Caco-2 (cell line): ENCODE measurements at regions not wholly inside any gene's neighbourhood (a gene's known extent, or its start where the extent isn't known, plus 50 kb on each side); places are given as distances from the start of the nearest gene placed in this dataset.

ENCODE experiments used
- BruUV-seq: library from RNA; stranded (reverse); fragments of 400-500 nt; replicated peaks from 2 replicates; lab custom pipeline; 2021; lab: Mats Ljungman, UMichigan
- CTCF ChIA-PET: fragments of 300-600 bp; sonication (Branson Sonifier 250); formaldehyde crosslinking; loops from one replicate; lab custom pipeline; 2022; ENCODE audit warnings: antibody characterized with exemption; lab: Charles Lee
- POLR2A ChIA-PET: fragments of 300-600 bp; sonication (Branson Sonifier 250); formaldehyde crosslinking; loops from one replicate; lab custom pipeline; 2022; ENCODE audit warnings: antibody characterized with exemption; lab: Charles Lee
- DNase-seq, 2 experiments: peaks; one replicate each; pipeline versions ENCODE4 v3.0.0 to v3.0.0-alpha.2; 2020 to 2022
- H3K27me3 ChIP-seq: replicated peaks from 2 replicates; pipeline ENCODE4 v1.6.0; 2011; ENCODE audit warnings: low read length; ENCODE audit not compliant: control insufficient read depth, insufficient read depth
- H3K36me3 ChIP-seq: 2 replicates; pipeline ENCODE4 v1.5.1; 2011; ENCODE audit warnings: low read length; ENCODE audit not compliant: control insufficient read depth, insufficient read depth
- H3K4me1 ChIP-seq: fragments of 250-450 bp; sonication (Bioruptor Pico); 2 replicates; pipeline ENCODE4 v1.5.1; 2020; ENCODE audit warnings: mild to moderate bottlenecking
- H3K4me3 ChIP-seq: 2 replicates; pipeline ENCODE4 v1.5.1; 2011; ENCODE audit warnings: low read depth, mild to moderate bottlenecking, control low read depth, low read length
- H3K9me3 ChIP-seq: fragments of 250-450 bp; sonication (Bioruptor Pico); 2 replicates; pipeline ENCODE4 v1.5.1; 2020; ENCODE audit warnings: mild to moderate bottlenecking, moderate library complexity
- H3K27ac Mint-ChIP-seq: one replicate; pipeline ENCODE4 v1.8.0; 2022; ENCODE audit warnings: mixed read lengths; ENCODE audit not compliant: unreplicated experiment
- H3K27me3 Mint-ChIP-seq: one replicate; pipeline ENCODE4 v1.8.0; 2022; ENCODE audit warnings: mixed read lengths; ENCODE audit not compliant: insufficient read depth, unreplicated experiment
- H3K36me3 Mint-ChIP-seq: one replicate; pipeline ENCODE4 v1.8.0; 2022; ENCODE audit warnings: mild to moderate bottlenecking, mixed read lengths; ENCODE audit not compliant: insufficient read depth, unreplicated experiment
- H3K4me1 Mint-ChIP-seq: one replicate; pipeline ENCODE4 v1.8.0; 2022; ENCODE audit warnings: low read depth, mixed read lengths; ENCODE audit not compliant: unreplicated experiment
- H3K4me3 Mint-ChIP-seq: one replicate; pipeline ENCODE4 v1.8.0; 2022; ENCODE audit warnings: mild to moderate bottlenecking, moderate library complexity, mixed read lengths; ENCODE audit not compliant: unreplicated experiment
- H3K9me3 Mint-ChIP-seq: one replicate; pipeline ENCODE4 v1.8.0; 2022; ENCODE audit warnings: mixed read lengths; ENCODE audit not compliant: unreplicated experiment
- intact Hi-C: fragments of 100-400 bp; cut with micrococcal nuclease; formaldehyde crosslinking; loops from one replicate; pipeline ENCODE4 v1.10.0; 2022; ENCODE audit not compliant: unreplicated experiment
- TF ChIP-seq, protein P1 (sequence below), 2 experiments: fragments of 200-600 bp in 1 of 2; IDR thresholded peaks; 1 replicate in 1 of 2; 2 replicates in 1 of 2; pipeline versions ENCODE4 v1.5.1 to v1.8.0; 2011 to 2022; ENCODE audit warnings: antibody characterized with exemption in 1 of 2, control low read depth in 1 of 2, inconsistent platforms in 1 of 2, low read depth in 1 of 2, low read length in 1 of 2, mild to moderate bottlenecking in 1 of 2, moderate library complexity in 1 of 2; ENCODE audit not compliant: insufficient read depth in 1 of 2, severe bottlenecking in 1 of 2, unreplicated experiment in 1 of 2

DNA sequence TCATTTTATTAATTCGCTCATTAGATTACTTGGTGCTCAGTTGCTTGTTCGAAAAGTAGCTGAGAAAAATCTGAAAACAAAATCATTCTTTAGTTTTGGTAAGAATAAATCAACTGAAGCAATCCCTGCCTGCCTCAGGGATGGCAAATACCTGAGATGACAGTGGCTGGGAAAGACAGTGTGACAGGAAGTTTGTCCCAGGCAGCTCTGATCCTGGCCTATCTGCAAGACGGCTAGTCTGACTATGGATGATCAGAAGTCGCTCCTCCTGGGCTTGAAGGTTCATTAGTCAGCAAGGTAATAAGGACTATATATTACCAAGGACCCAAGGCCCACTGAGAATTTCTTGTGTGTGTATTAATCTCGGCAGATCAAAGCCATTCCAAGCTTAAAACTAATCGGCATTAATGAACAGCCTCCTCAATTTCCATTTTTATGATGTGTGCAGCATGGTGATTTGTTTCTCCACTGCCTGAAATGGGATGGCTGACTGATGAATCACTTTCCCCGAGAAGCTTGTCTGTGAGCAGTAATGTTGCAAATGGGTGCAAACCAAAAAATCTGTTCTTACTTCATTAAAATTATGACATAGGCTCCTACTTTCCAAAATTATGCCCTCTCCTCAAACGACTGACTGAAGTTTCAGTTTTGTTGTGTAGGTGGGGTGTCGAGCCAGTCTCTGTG lies 199.9 kb downstream of the ACTR3 start:
- intact Hi-C loops: no loop called here
- CTCF ChIA-PET: no interaction called here
- no peaks in the 10 kb centered on the region for H3K36me3 Mint-ChIP-seq
- H3K27me3 Mint-ChIP-seq: no peaks in the 10 kb centered on the region
- no peak for DNase-seq
- H3K4me3 Mint-ChIP-seq: no peak overlapping the region
- TF ChIP-seq, protein P1, sequence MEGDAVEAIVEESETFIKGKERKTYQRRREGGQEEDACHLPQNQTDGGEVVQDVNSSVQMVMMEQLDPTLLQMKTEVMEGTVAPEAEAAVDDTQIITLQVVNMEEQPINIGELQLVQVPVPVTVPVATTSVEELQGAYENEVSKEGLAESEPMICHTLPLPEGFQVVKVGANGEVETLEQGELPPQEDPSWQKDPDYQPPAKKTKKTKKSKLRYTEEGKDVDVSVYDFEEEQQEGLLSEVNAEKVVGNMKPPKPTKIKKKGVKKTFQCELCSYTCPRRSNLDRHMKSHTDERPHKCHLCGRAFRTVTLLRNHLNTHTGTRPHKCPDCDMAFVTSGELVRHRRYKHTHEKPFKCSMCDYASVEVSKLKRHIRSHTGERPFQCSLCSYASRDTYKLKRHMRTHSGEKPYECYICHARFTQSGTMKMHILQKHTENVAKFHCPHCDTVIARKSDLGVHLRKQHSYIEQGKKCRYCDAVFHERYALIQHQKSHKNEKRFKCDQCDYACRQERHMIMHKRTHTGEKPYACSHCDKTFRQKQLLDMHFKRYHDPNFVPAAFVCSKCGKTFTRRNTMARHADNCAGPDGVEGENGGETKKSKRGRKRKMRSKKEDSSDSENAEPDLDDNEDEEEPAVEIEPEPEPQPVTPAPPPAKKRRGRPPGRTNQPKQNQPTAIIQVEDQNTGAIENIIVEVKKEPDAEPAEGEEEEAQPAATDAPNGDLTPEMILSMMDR (IDR thresholded peaks at IDR 0.05; ENCODE audit: insufficient read depth in 1 of 2, low read depth in 1 of 2, low read length in 1 of 2, severe bottlenecking in 1 of 2, unreplicated experiment in 1 of 2): no peak
- POLR2A ChIA-PET: no interaction called here
- H3K4me1 Mint-ChIP-seq: peaks cover 7% of the 10 kb centered on the region
- BruUV-seq: no TSS peak
- Histone ChIP-seq H3K27me3 (no peaks in the 10 kb centered on the region), H3K4me3 (no peak overlapping the region), H3K4me1 (peaks cover 6% of the 10 kb centered on the region; the same call in 1 of the 2 replicates), H3K9me3 (peaks cover 3% of the 10 kb centered on the region; the same call in 1 of the 2 replicates), H3K36me3 (no peaks in the 10 kb centered on the region)
- no peak overlapping the region for H3K27ac Mint-ChIP-seq
- peaks cover 9% of the 10 kb centered on the region for H3K9me3 Mint-ChIP-seq

DNA sequence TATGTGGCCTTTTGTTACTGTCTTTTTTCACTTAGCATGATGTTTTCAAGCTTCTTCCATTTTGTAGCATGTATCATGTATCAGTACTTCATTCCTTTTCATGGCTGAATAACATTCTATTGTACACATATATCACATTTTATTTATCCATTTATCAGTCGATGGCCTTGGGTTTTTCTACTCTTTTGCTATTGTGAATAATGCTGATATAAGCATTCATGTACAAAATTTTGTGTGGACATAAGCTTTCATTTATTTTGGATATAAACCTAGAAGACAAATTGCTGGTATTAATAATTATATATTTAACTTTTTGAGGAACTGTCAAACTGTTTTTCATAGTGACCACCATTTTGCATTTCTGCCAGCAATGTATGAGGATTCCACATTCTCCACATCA lies 201.1 kb downstream of the ACTR3 start:
- no peaks in the 10 kb centered on the region for H3K36me3 Mint-ChIP-seq
- no peaks in the 10 kb centered on the region for H3K4me1 Mint-ChIP-seq
- intact Hi-C loops: no loop called here
- H3K27ac Mint-ChIP-seq: no peak overlapping the region
- H3K4me3 ChIP-seq: no peak overlapping the region
- no peaks in the 10 kb centered on the region for H3K36me3 ChIP-seq
- H3K27me3 Mint-ChIP-seq: no peaks in the 10 kb centered on the region
- CTCF ChIA-PET: no interaction called here
- POLR2A ChIA-PET: no interaction called here
- no peak for DNase-seq
- TF ChIP-seq, protein P1 (IDR thresholded peaks at IDR 0.05; ENCODE audit: insufficient read depth in 1 of 2, low read depth in 1 of 2, low read length in 1 of 2, severe bottlenecking in 1 of 2, unreplicated experiment in 1 of 2): no peak
- peaks cover 10% of the 10 kb centered on the region for H3K9me3 Mint-ChIP-seq
- H3K27me3 ChIP-seq: no peaks in the 10 kb centered on the region
- H3K4me3 Mint-ChIP-seq: no peak overlapping the region
- H3K4me1 ChIP-seq: no peaks in the 10 kb centered on the region
- H3K9me3 ChIP-seq: peaks cover 12% of the 10 kb centered on the region
- BruUV-seq: no TSS peak

DNA sequence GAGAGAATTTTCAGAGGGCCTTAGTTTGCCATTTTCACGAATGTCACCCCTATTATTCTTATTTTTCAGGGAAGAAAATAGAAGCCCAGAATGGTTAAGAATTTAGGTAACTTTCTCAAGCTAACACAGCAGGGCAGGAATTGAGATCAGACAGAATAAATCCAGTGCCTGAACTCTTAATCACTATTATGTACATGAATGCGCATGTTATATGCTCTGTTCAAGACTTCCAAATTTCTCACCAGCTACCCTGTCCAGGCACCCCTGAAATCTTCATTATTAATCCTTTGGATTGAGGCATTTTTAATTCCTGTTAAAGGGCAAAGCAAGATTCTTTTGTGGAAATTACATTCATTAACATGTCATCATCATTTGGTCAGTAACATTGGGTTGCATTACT lies 218.4 kb downstream of the ACTR3 start:
- H3K4me3 ChIP-seq: no peak overlapping the region
- peaks cover 27% of the 10 kb centered on the region for H3K9me3 Mint-ChIP-seq
- POLR2A ChIA-PET: no interaction called here
- H3K4me1 Mint-ChIP-seq: no peaks in the 10 kb centered on the region
- no peaks in the 10 kb centered on the region for H3K36me3 ChIP-seq
- no peaks in the 10 kb centered on the region for H3K27me3 ChIP-seq
- no peak overlapping the region for H3K27ac Mint-ChIP-seq
- H3K4me1 ChIP-seq: no peaks in the 10 kb centered on the region
- intact Hi-C loops: no loop called here
- no peak overlapping the region for H3K4me3 Mint-ChIP-seq
- CTCF ChIA-PET: no interaction called here
- peaks cover 4% of the 10 kb centered on the region; the same call in 1 of the 2 replicates for H3K9me3 ChIP-seq
- H3K36me3 Mint-ChIP-seq: no peaks in the 10 kb centered on the region
- no peak for DNase-seq
- TF ChIP-seq, protein P1 (IDR thresholded peaks at IDR 0.05; ENCODE audit: insufficient read depth in 1 of 2, low read depth in 1 of 2, low read length in 1 of 2, severe bottlenecking in 1 of 2, unreplicated experiment in 1 of 2): no peak
- BruUV-seq: no TSS peak
- no peaks in the 10 kb centered on the region for H3K27me3 Mint-ChIP-seq
